H54 (cell line): ENCODE measurements at regions not wholly inside any gene's neighbourhood (a gene's known extent, or its start where the extent isn't known, plus 50 kb on each side); places are given as distances from the start of the nearest gene placed in this dataset.
A peak's percentile ranks its signal among the peaks of the same experiment; 100 is the strongest.

Experiments
- DNase-seq: peaks from one replicate; pipeline ENCODE4 v3.0.0; 2011; ENCODE audit warnings: low spot score, mixed read lengths; ENCODE audit not compliant: insufficient read length
- FAIRE-seq: peaks from 3 replicates; lab custom pipeline; 2011; peaks lifted over from hg19 to GRCh38; lab: Jason Lieb, UNC
- POLR2A ChIP-seq: IDR thresholded peaks from 2 replicates; pipeline ENCODE4 v1.6.1; 2011; ENCODE audit warnings: low read depth, mild to moderate bottlenecking, low read length

- DNase-seq (no peak), FAIRE-seq (no peak)
- no peak for TF ChIP-seq POLR2A
Observed at GRCh38 chr15:85992224-85992623, 87.4 kb upstream of the AGBL1 start.

- FAIRE-seq, result no peak
- no peak for TF ChIP-seq POLR2A
- DNase-seq, result no peak
Observed at GRCh38 chr15:85993116-85993515, 86.6 kb upstream of the AGBL1 start.

GRCh38 chr15:85997618-85998017 is 82.1 kb upstream of the AGBL1 start:
- FAIRE-seq (no peak), DNase-seq (no peak)
- TF ChIP-seq POLR2A, result no peak

GRCh38 chr15:85999658-86000057 is 80.0 kb upstream of the AGBL1 start:
- DNase-seq (no peak), FAIRE-seq (no peak)
- TF ChIP-seq POLR2A, result no peak

GRCh38 chr15:86001200-86001599 is 78.5 kb upstream of the AGBL1 start:
- no peak for TF ChIP-seq POLR2A
- DNase-seq, result no peak
- no peak for FAIRE-seq

- FAIRE-seq, result no peak
- DNase-seq, result no peak
- no peak for TF ChIP-seq POLR2A
Observed at GRCh38 chr15:86002444-86002843, 77.2 kb upstream of the AGBL1 start.

GRCh38 chr15:86004061-86004460 is 75.6 kb upstream of the AGBL1 start:
- TF ChIP-seq POLR2A, result no peak
- FAIRE-seq, result no peak
- DNase-seq, result no peak

- TF ChIP-seq POLR2A, result no peak
- FAIRE-seq, result no peak
- no peak for DNase-seq
Observed at GRCh38 chr15:86006546-86006945, 73.1 kb upstream of the AGBL1 start.

GRCh38 chr15:86009727-86010126 is 69.9 kb upstream of the AGBL1 start:
- FAIRE-seq, result no peak
- no peak for TF ChIP-seq POLR2A
- DNase-seq, result no peak

- DNase-seq (no peak), FAIRE-seq (no peak)
- TF ChIP-seq POLR2A, result no peak
Observed at GRCh38 chr15:86010398-86010797, 69.3 kb upstream of the AGBL1 start.

GRCh38 chr15:86010891-86011290 is 68.8 kb upstream of the AGBL1 start:
- FAIRE-seq (no peak), DNase-seq (no peak)
- no peak for TF ChIP-seq POLR2A

- TF ChIP-seq POLR2A, result no peak
- no peak for DNase-seq
- FAIRE-seq, result no peak
Observed at GRCh38 chr15:86014016-86014415, 65.7 kb upstream of the AGBL1 start.

GRCh38 chr15:86016750-86017149 is 62.9 kb upstream of the AGBL1 start:
- peak; percentile 9 for DNase-seq
- FAIRE-seq, result no peak
- no peak for TF ChIP-seq POLR2A

GRCh38 chr15:86018679-86019078 is 61.0 kb upstream of the AGBL1 start:
- no peak for TF ChIP-seq POLR2A
- no peak for FAIRE-seq

GRCh38 chr15:86021281-86022264 is 58.1 kb upstream of the AGBL1 start:
- peak; percentile 26 for DNase-seq
- TF ChIP-seq POLR2A, result no peak
- no peak for FAIRE-seq

More at GRCh38 chr15:86018679-86019078, 61.0 kb upstream of the AGBL1 start:
- DNase-seq, result no peak
